ENCODE measurements at regions not wholly inside any gene's neighbourhood (a gene's known extent, or its start where the extent isn't known, plus 50 kb on each side); places are given as distances from the start of the nearest gene placed in this dataset.

- Histone ChIP-seq H3K4me2 (no peak overlapping the region), H3K4me1 (ENCODE audit: insufficient read depth) (no peaks in the 10 kb centered on the region), H4K20me1 (ENCODE audit: insufficient read depth, poor library complexity, severe bottlenecking) (no peaks in the 10 kb centered on the region), H3K36me3 (replicated peaks; ENCODE audit: insufficient read depth, low read depth) (no peaks in the 10 kb centered on the region), H3K27ac (no peak overlapping the region), H3K4me3 (no peak overlapping the region), H3K9me3 (ENCODE audit: low read depth) (no peaks in the 10 kb centered on the region), H3K9me2 (replicated peaks; ENCODE audit: insufficient read depth) (no peaks in the 10 kb centered on the region), H3K27me3 (no peaks in the 10 kb centered on the region), H2AFZ (no peak overlapping the region), H3K79me2 (no peaks in the 10 kb centered on the region)
- TF ChIP-seq CTCF (IDR thresholded peaks at IDR 0.05; ENCODE audit: poor library complexity) (peak; percentile 48), EZH2phosphoT487 (IDR thresholded peaks at IDR 0.05; ENCODE audit: low read depth, severe bottlenecking, unreplicated experiment) (no peak)
- WGBS (ENCODE audit: low lambda C conversion rate, missing lambda C conversion rate) = 68% methylated on average over 3 of the region's 3 CpGs
- DNase-seq (ENCODE audit: low spot score) = peak; percentile 31
These were observed 293.7 kb downstream of the PCDH17 start for GRCh38 chr13:57925250-57925649.

DNA sequence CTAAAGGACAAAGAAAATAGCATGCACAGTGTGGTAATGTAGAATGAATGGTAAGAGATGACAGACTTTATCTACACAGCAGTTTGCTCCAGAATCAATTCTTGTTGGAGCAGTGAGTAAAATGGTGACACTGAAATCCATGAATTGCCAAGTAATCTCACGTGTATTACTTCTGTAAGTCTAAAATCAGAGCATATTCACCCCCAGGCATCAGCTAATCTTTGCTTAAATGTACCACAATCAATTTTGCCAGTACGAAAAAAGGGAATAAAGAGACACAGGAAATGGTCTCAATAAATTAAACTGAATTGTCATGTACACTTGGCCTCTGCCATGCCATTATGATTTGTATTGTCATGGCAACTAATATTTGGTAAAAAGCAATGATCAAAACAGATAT lies 294.2 kb downstream of the PCDH17 start:
- Histone ChIP-seq H3K36me3 (replicated peaks; ENCODE audit: insufficient read depth, low read depth) (no peaks in the 10 kb centered on the region), H3K9me2 (replicated peaks; ENCODE audit: insufficient read depth) (no peaks in the 10 kb centered on the region), H3K4me1 (ENCODE audit: insufficient read depth) (no peaks in the 10 kb centered on the region), H4K20me1 (ENCODE audit: insufficient read depth, poor library complexity, severe bottlenecking) (no peaks in the 10 kb centered on the region), H3K79me2 (no peaks in the 10 kb centered on the region), H3K27ac (no peak overlapping the region), H3K27me3 (no peaks in the 10 kb centered on the region), H2AFZ (no peak overlapping the region), H3K4me3 (no peak overlapping the region), H3K4me2 (no peak overlapping the region), H3K9me3 (ENCODE audit: low read depth) (no peaks in the 10 kb centered on the region)
- no peak for DNase-seq (ENCODE audit: low spot score)
- 86% methylated on average over 2 of the region's 2 CpGs for WGBS (ENCODE audit: low lambda C conversion rate, missing lambda C conversion rate)
- no peak for TF ChIP-seq EZH2 (IDR thresholded peaks at IDR 0.05; ENCODE audit: borderline replicate concordance)
- no peak for TF ChIP-seq CTCF (IDR thresholded peaks at IDR 0.05; ENCODE audit: poor library complexity)
- no peak for TF ChIP-seq EZH2phosphoT487 (IDR thresholded peaks at IDR 0.05; ENCODE audit: low read depth, severe bottlenecking, unreplicated experiment)

DNA sequence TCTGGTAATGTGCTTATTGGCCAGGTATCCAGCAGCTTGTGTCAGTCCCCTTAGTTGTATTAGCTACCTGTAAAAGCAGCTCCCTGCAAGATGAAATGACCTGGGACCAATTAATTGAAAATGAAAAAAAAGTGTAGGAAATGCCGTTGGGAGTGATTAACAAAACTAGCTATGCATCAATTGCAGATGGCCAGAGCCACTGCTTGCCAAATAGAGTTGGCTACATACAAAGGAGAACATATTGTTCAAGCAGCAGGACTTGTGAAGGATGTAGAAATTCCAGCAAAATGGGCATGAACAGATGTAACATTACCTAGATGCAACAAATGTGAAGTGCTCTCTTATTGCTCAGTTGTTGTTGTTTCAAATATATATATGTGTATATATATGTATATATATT lies 300.5 kb downstream of the PCDH17 start:
- H3K9me3 ChIP-seq (ENCODE audit: low read depth) = no peaks in the 10 kb centered on the region
- no peaks in the 10 kb centered on the region for H3K79me2 ChIP-seq
- no peak overlapping the region for H3K4me2 ChIP-seq
- WGBS (ENCODE audit: low lambda C conversion rate, missing lambda C conversion rate) = 92% methylated on average over 1 of the region's 1 CpG
- no peak overlapping the region for H3K4me3 ChIP-seq
- H3K9me2 ChIP-seq (replicated peaks; ENCODE audit: insufficient read depth) = no peaks in the 10 kb centered on the region
- no peaks in the 10 kb centered on the region for H3K27me3 ChIP-seq
- no peaks in the 10 kb centered on the region for H3K4me1 ChIP-seq (ENCODE audit: insufficient read depth)
- no peak for DNase-seq (ENCODE audit: low spot score)
- TF ChIP-seq CTCF (IDR thresholded peaks at IDR 0.05; ENCODE audit: poor library complexity) = no peak
- TF ChIP-seq EZH2 (IDR thresholded peaks at IDR 0.05; ENCODE audit: borderline replicate concordance) = no peak
- no peak for TF ChIP-seq EZH2phosphoT487 (IDR thresholded peaks at IDR 0.05; ENCODE audit: low read depth, severe bottlenecking, unreplicated experiment)
- no peaks in the 10 kb centered on the region for H3K36me3 ChIP-seq (replicated peaks; ENCODE audit: insufficient read depth, low read depth)
- no peak overlapping the region for H3K27ac ChIP-seq
- no peak overlapping the region for H2AFZ ChIP-seq
- no peaks in the 10 kb centered on the region for H4K20me1 ChIP-seq (ENCODE audit: insufficient read depth, poor library complexity, severe bottlenecking)

DNA sequence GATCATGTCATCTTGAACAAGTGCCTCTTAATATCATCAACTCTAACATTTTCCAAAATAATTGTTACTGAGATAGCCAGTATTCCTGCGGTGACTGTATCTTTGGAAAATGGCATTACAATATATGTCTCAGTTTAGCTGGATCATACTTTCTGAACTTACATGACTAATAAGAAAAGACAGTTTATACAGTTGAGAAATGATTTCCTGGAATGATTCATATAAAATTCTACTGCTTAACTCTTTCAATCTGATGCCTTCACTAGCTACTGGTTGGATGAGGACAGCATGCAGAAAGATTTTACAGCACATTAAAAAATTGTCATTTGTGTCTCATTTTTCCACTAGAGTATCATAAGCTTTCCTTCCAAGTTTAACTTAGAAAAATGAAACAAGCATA lies 302.1 kb downstream of the PCDH17 start:
- no peak for DNase-seq (ENCODE audit: low spot score)
- no peaks in the 10 kb centered on the region for H4K20me1 ChIP-seq (ENCODE audit: insufficient read depth, poor library complexity, severe bottlenecking)
- H3K9me2 ChIP-seq (replicated peaks; ENCODE audit: insufficient read depth) = no peaks in the 10 kb centered on the region
- H3K9me3 ChIP-seq (ENCODE audit: low read depth) = no peaks in the 10 kb centered on the region
- no peaks in the 10 kb centered on the region for H3K4me1 ChIP-seq (ENCODE audit: insufficient read depth)
- WGBS (ENCODE audit: low lambda C conversion rate, missing lambda C conversion rate) = 98% methylated on average over 1 of the region's 1 CpG
- H3K79me2 ChIP-seq = no peaks in the 10 kb centered on the region
- H3K4me3 ChIP-seq = no peak overlapping the region
- no peaks in the 10 kb centered on the region for H3K36me3 ChIP-seq (replicated peaks; ENCODE audit: insufficient read depth, low read depth)
- TF ChIP-seq EZH2 (IDR thresholded peaks at IDR 0.05; ENCODE audit: borderline replicate concordance) (no peak), CTCF (IDR thresholded peaks at IDR 0.05; ENCODE audit: poor library complexity) (no peak), EZH2phosphoT487 (IDR thresholded peaks at IDR 0.05; ENCODE audit: low read depth, severe bottlenecking, unreplicated experiment) (no peak)
- H2AFZ ChIP-seq = no peak overlapping the region
- H3K27ac ChIP-seq = no peak overlapping the region
- no peaks in the 10 kb centered on the region for H3K27me3 ChIP-seq
- H3K4me2 ChIP-seq = no peak overlapping the region

Measured in hepatocyte (in vitro differentiated cells).